Common myeloid progenitor, CD34-positive (primary cell): ENCODE measurements at regions not wholly inside any gene's neighbourhood (a gene's known extent, or its start where the extent isn't known, plus 50 kb on each side); places are given as distances from the start of the nearest gene placed in this dataset.
A peak's percentile ranks its signal among the peaks of the same experiment; 100 is the strongest.
"Not testable (repeated sequence)": the region's sequence is repeated elsewhere in the genome, so short reads cannot be mapped to it uniquely, and the experiment has no call there.

Experiments
- CTCF ChIA-PET: fragments of 350-600 bp; sonication (Branson Sonifier 250); formaldehyde crosslinking; loops from one replicate; lab custom pipeline; 2021; ENCODE audit warnings: antibody characterized with exemption; lab: Charles Lee
- POLR2A ChIA-PET: fragments of 350-600 bp; sonication (Branson Sonifier 250); formaldehyde crosslinking; loops from one replicate; lab custom pipeline; 2021; ENCODE audit warnings: antibody characterized with exemption; lab: Charles Lee
- DNase-seq, 3 donors: peaks; one replicate each; pipeline versions ENCODE4 v3.0.0 to v3.0.0-alpha.2; 2013
- H3K27ac ChIP-seq, 2 experiments: 1 replicate in 1 of 2; 2 replicates in 1 of 2; pipeline ENCODE4 v1.7.0; 2013; ENCODE audit warnings: inconsistent platforms in 2 of 2, low read length in 2 of 2, mild to moderate bottlenecking in 2 of 2, low read depth in 1 of 2, moderate library complexity in 1 of 2; ENCODE audit not compliant: severe bottlenecking in 2 of 2, insufficient read depth in 1 of 2, poor library complexity in 1 of 2
- H3K27me3 ChIP-seq, 5 experiments: replicated peaks in 2 of 5; 1 replicate in 3 of 5; 2 replicates in 2 of 5; pipeline versions ENCODE4 v1.6.1 to v1.7.0; 2013; ENCODE audit warnings: low read length in 4 of 5, mild to moderate bottlenecking in 2 of 5, moderate library complexity in 2 of 5, inconsistent platforms in 1 of 5; ENCODE audit not compliant: insufficient read depth in 5 of 5, control insufficient read depth in 4 of 5
- H3K36me3 ChIP-seq, 4 experiments: 1 replicate in 2 of 4; 2 replicates in 2 of 4; pipeline versions ENCODE4 v1.6.1 to v1.7.0; 2013; ENCODE audit warnings: low read length in 3 of 4, control low read depth in 1 of 4, mild to moderate bottlenecking in 1 of 4; ENCODE audit not compliant: control insufficient read depth in 4 of 4, insufficient read depth in 4 of 4
- H3K4me1 ChIP-seq, 4 experiments: 1 replicate in 3 of 4; 2 replicates in 1 of 4; pipeline versions ENCODE4 v1.6.1 to v1.7.1; 2013; ENCODE audit warnings: low read length in 3 of 4, mild to moderate bottlenecking in 3 of 4, control low read depth in 1 of 4, inconsistent platforms in 1 of 4, moderate library complexity in 1 of 4; ENCODE audit not compliant: control insufficient read depth in 4 of 4, insufficient read depth in 4 of 4; ENCODE audit errors: control extremely low read depth in 1 of 4
- H3K4me3 ChIP-seq, 7 experiments: 1 replicate in 4 of 7; 2 replicates in 3 of 7; pipeline versions ENCODE4 v1.5.1 to v1.7.0; 2013; ENCODE audit warnings: mild to moderate bottlenecking in 7 of 7, low read length in 6 of 7, moderate library complexity in 6 of 7, inconsistent platforms in 2 of 7, low read depth in 2 of 7, control low read depth in 1 of 7; ENCODE audit not compliant: insufficient read depth in 4 of 7, control insufficient read depth in 1 of 7; ENCODE audit errors: extremely low read depth in 1 of 7
- H3K9me3 ChIP-seq, 5 experiments: 1 replicate in 4 of 5; 2 replicates in 1 of 5; pipeline versions ENCODE4 v1.6.1 to v1.7.1; 2013; ENCODE audit warnings: low read length in 4 of 5, mild to moderate bottlenecking in 2 of 5, inconsistent platforms in 1 of 5, low read depth in 1 of 5, moderate library complexity in 1 of 5; ENCODE audit not compliant: control insufficient read depth in 4 of 5, insufficient read depth in 2 of 5; ENCODE audit errors: control extremely low read depth in 1 of 5
- WGBS: methylation state at CpG from one replicate; pipeline ENCODE4 v1.1.5; 2013; ENCODE audit not compliant: insufficient coverage; 5-methylcytosine and 5-hydroxymethylcytosine counted together

DNA sequence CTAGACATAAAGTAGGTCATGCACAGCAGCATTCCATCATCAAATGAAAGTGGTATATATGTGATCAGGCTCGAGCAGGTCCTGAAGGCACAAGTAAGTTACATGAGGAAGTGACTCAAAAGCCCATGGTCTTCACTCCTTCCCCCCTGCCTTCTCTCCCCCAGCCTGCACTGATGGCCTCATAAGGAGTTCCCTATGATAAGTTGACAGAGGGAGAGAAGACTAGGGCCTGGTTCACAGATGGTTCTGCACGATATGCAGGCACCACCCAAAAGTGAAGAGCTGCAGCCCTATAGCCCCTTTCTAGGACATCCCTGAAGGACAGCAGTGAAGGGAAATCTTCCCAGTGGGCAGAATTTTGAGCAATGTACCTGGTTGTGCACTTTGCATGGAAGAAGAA lies 57.5 kb upstream of the CCDC80 start:
- H3K4me1 ChIP-seq, CTCF ChIA-PET, H3K27me3 ChIP-seq, H3K9me3 ChIP-seq, POLR2A ChIA-PET, H3K4me3 ChIP-seq, H3K27ac ChIP-seq, H3K36me3 ChIP-seq: not testable (repeated sequence)
- 100% methylated on average over 1 of the region's 2 CpGs for WGBS
- DNase-seq: peak in 2 of 3 donors; percentile 17 to 38

- WGBS: 100% methylated on average over 2 of the region's 3 CpGs
- H3K27me3 ChIP-seq, H3K4me3 ChIP-seq, H3K9me3 ChIP-seq, POLR2A ChIA-PET, H3K4me1 ChIP-seq, DNase-seq, CTCF ChIA-PET, H3K36me3 ChIP-seq, H3K27ac ChIP-seq: not testable (repeated sequence)
These were observed 55.3 kb upstream of the CCDC80 start for GRCh38 chr3:112696244-112696643.

- H3K27ac ChIP-seq, DNase-seq, H3K4me3 ChIP-seq, POLR2A ChIA-PET, H3K9me3 ChIP-seq, H3K27me3 ChIP-seq, H3K36me3 ChIP-seq, H3K4me1 ChIP-seq: not testable (repeated sequence)
- no CpG with 5 or more reads among the region's 3 CpGs for WGBS
- CTCF ChIA-PET: interaction anchor here (1.5 kb wide), 1 partner anchor 53 kb away, joined by 6 read pairs; no protein-coding TSS in a partner anchor
These were observed 54.6 kb upstream of the CCDC80 start for GRCh38 chr3:112695377-112696108.

DNA sequence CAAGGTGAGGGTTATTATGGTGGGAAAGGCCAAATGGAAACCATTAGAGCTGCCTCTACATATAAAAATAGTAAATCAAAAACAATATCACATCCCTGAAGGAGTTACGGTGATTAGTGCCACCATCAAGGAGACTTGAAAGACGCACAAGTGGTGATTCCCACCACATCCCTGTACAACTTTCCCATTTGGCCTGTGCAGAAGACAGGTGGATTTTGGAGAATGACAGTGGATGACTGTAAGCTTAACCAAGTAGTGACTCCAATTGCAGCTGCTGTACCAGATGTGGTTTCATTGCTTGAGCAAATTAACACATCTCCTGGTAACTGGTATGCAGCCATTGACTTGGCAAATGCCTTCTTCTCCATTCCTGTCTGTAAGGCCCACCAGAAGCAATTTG lies 54.0 kb upstream of the CCDC80 start:
- CTCF ChIA-PET: interaction anchor here (1.5 to 2.2 kb wide), 2 partner anchors 20 to 52 kb away, joined by 4 to 6 read pairs; no protein-coding TSS in a partner anchor

GRCh38 chr3:112693186-112693585 lies 52.2 kb upstream of the CCDC80 start:
- POLR2A ChIA-PET: no interaction called here
- 100% methylated on average over 3 of the region's 4 CpGs for WGBS
- Histone ChIP-seq H3K4me3 (no peak overlapping the region), H3K9me3 (peaks cover 0 to 2% (median 0%) of the 10 kb centered on the region in 5 experiments), H3K4me1 (no peaks in the 10 kb centered on the region), H3K27me3 (no peaks in the 10 kb centered on the region), H3K27ac (no peak overlapping the region), H3K36me3 (no peaks in the 10 kb centered on the region)
- no peak for DNase-seq
- CTCF ChIA-PET: interaction anchor here (2.2 kb wide), 1 partner anchor 19 kb away, joined by 4 read pairs; no protein-coding TSS in a partner anchor

More for the DNA sequence above, 54.0 kb upstream of the CCDC80 start:
- H3K27me3 ChIP-seq, POLR2A ChIA-PET, H3K36me3 ChIP-seq, H3K4me1 ChIP-seq, H3K4me3 ChIP-seq, DNase-seq, H3K27ac ChIP-seq, H3K9me3 ChIP-seq: not testable (repeated sequence)
- WGBS: no CpG with 5 or more reads among the region's 2 CpGs
